Spleen (tissue), 11 donors: ENCODE measurements at regions not wholly inside any gene's neighbourhood (a gene's known extent, or its start where the extent isn't known, plus 50 kb on each side); places are given as distances from the start of the nearest gene placed in this dataset.
"Not testable (repeated sequence)": the region's sequence is repeated elsewhere in the genome, so short reads cannot be mapped to it uniquely, and the experiment has no call there.

Source experiments
- DNase-seq: peaks from one replicate; pipeline ENCODE4 v3.0.0-alpha.2; 2020
- H3K27ac ChIP-seq, 8 donors: fragments of 200-600 bp; sonication (generic) in 7 of 8; 1 replicate in 4 of 8; 2 replicates in 4 of 8; pipeline versions ENCODE4 v1.5.0 to v1.8.0; 2016 to 2021; ENCODE audit warnings: inconsistent platforms in 4 of 8, mild to moderate bottlenecking in 4 of 8, moderate library complexity in 1 of 8
- H3K27me3 ChIP-seq, 7 donors: fragments of 200-600 bp; sonication (generic) in 6 of 7; replicated peaks in 1 of 7; 1 replicate in 4 of 7; 2 replicates in 3 of 7; pipeline versions ENCODE4 v1.5.0 to v1.8.0; 2016 to 2021; ENCODE audit warnings: inconsistent platforms in 3 of 7, mild to moderate bottlenecking in 1 of 7
- H3K36me3 ChIP-seq, 6 donors: fragments of 200-600 bp; sonication (generic) in 5 of 6; 1 replicate in 4 of 6; 2 replicates in 2 of 6; pipeline versions ENCODE4 v1.5.0 to v1.8.0; 2016 to 2021; ENCODE audit warnings: inconsistent platforms in 2 of 6
- H3K4me1 ChIP-seq, 6 donors: fragments of 200-600 bp; sonication (generic) in 5 of 6; 1 replicate in 3 of 6; 2 replicates in 3 of 6; pipeline versions ENCODE4 v1.5.0 to v1.8.0; 2016 to 2021; ENCODE audit warnings: inconsistent platforms in 3 of 6
- H3K4me3 ChIP-seq, 8 donors: fragments of 200-600 bp; sonication (generic) in 7 of 8; 1 replicate in 4 of 8; 2 replicates in 4 of 8; pipeline versions ENCODE4 v1.5.0 to v1.8.0; 2016 to 2021; ENCODE audit warnings: inconsistent platforms in 4 of 8, mild to moderate bottlenecking in 4 of 8, moderate library complexity in 2 of 8
- H3K9me3 ChIP-seq, 8 donors: fragments of 200-600 bp; sonication (generic) in 7 of 8; 1 replicate in 4 of 8; 2 replicates in 4 of 8; pipeline versions ENCODE4 v1.5.0 to v1.8.0; 2016 to 2021; ENCODE audit warnings: inconsistent platforms in 4 of 8
- POLR2A ChIP-seq, 3 donors: fragments of 450-650 bp; IDR thresholded peaks; one replicate each; pipeline ENCODE4 v1.5.1; 2017; ENCODE audit warnings: antibody characterized with exemption in 3 of 3, mild to moderate bottlenecking in 1 of 3
- POLR2AphosphoS5 ChIP-seq, 3 donors: sonication (generic); formaldehyde crosslinking; IDR thresholded peaks; one replicate each; pipeline ENCODE4 v1.5.1; 2017; ENCODE audit warnings: antibody characterized with exemption in 3 of 3
- WGBS, 5 donors: extraction: QIAGEN DNeasy Blood & Tissue Kit in 3 of 5; methylation state at CpG; one replicate each; pipeline versions ENCODE4 v1.1.5 to v1.1.7; 2013 to 2018; 5-methylcytosine and 5-hydroxymethylcytosine counted together
- intact Hi-C: fragments of 100-400 bp; cut with DNase I; formaldehyde crosslinking; loops from one replicate; pipeline ENCODE4 v1.15.0; 2023; ENCODE audit warnings: low total_unique reads
- TF ChIP-seq, protein P1 (sequence below), 11 experiments: fragments of 200-600 bp in 7 of 11; fragments of 450-650 bp in 4 of 11; sonication (generic) in 4 of 11; IDR thresholded peaks in 8 of 11; conservative IDR thresholded peaks in 3 of 11; 1 replicate in 7 of 11; 2 replicates in 4 of 11; pipeline versions ENCODE4 v1.4.0 to v1.8.0; 2016 to 2021; ENCODE audit warnings: antibody characterized with exemption in 11 of 11, inconsistent platforms in 4 of 11, mild to moderate bottlenecking in 1 of 11
- donor health status: healthy with polysubstance abuse.
- donor health status: DM: no; HTN: no; CAD: no; lungs with moderate emphysema.
- donor health status: DM: no; HTN: no; CAD: no.
- donor health status: Bipolar disorder and iron deficiency.
- donor health status: healthy.
- donor health status: DM: no; HTN: no; CAD: no.
- donor health status: DM: yes; HTN: yes; CAD: no.

DNA sequence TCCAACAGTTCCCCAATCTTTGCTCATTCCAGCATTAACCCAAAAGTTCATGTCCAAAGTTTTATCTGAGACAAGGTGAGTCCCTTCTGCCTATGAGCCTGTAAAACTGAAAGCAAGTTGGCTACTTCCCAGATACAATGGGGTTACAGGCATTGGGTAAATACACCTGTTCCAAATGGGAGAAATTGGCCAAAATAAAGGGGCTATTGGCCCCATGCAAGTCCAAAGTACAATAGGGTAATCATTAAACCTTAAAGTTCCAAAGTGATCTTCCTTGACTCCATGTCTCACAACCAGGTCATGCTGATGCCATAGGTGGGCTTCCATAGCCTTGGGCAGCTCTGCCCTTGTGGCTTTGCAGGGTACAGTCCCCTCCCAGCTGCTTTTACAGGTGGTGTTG is 511.7 kb upstream of the KLHL4 start:
- H3K27ac ChIP-seq, result no peak overlapping the region
- intact Hi-C loops, result no loop called here
- no peak overlapping the region for H3K4me3 ChIP-seq
- no peaks in the 10 kb centered on the region for H3K36me3 ChIP-seq
- no peaks in the 10 kb centered on the region for H3K4me1 ChIP-seq
- no peak for TF ChIP-seq POLR2A (IDR thresholded peaks at IDR 0.05)
- TF ChIP-seq POLR2AphosphoS5 (IDR thresholded peaks at IDR 0.05), result no peak
- TF ChIP-seq, protein P1, sequence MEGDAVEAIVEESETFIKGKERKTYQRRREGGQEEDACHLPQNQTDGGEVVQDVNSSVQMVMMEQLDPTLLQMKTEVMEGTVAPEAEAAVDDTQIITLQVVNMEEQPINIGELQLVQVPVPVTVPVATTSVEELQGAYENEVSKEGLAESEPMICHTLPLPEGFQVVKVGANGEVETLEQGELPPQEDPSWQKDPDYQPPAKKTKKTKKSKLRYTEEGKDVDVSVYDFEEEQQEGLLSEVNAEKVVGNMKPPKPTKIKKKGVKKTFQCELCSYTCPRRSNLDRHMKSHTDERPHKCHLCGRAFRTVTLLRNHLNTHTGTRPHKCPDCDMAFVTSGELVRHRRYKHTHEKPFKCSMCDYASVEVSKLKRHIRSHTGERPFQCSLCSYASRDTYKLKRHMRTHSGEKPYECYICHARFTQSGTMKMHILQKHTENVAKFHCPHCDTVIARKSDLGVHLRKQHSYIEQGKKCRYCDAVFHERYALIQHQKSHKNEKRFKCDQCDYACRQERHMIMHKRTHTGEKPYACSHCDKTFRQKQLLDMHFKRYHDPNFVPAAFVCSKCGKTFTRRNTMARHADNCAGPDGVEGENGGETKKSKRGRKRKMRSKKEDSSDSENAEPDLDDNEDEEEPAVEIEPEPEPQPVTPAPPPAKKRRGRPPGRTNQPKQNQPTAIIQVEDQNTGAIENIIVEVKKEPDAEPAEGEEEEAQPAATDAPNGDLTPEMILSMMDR (IDR thresholded peaks at IDR 0.05 in 8 of 11, conservative IDR thresholded peaks at IDR 0.05 in 3 of 11), result no peak
- DNase-seq, result no peak
- H3K27me3 ChIP-seq, result no peaks in the 10 kb centered on the region
- peaks cover 0 to 20% (median 2%) of the 10 kb centered on the region in 8 donors for H3K9me3 ChIP-seq

- no peak for DNase-seq
- intact Hi-C loops, result no loop called here
- Histone ChIP-seq H3K36me3 (no peaks in the 10 kb centered on the region), H3K9me3 (peaks cover 0 to 20% (median 2%) of the 10 kb centered on the region in 8 donors), H3K27ac (no peak overlapping the region), H3K4me3 (no peak overlapping the region), H3K27me3 (no peaks in the 10 kb centered on the region), H3K4me1 (no peaks in the 10 kb centered on the region)
- TF ChIP-seq POLR2A (IDR thresholded peaks at IDR 0.05) (no peak), POLR2AphosphoS5 (IDR thresholded peaks at IDR 0.05) (no peak)
- TF ChIP-seq, protein P1 (IDR thresholded peaks at IDR 0.05 in 8 of 11, conservative IDR thresholded peaks at IDR 0.05 in 3 of 11), result no peak
Observed at GRCh38 chrX:87006561-87006960, 511.0 kb upstream of the KLHL4 start.

- no peak overlapping the region for H3K4me3 ChIP-seq
- TF ChIP-seq POLR2AphosphoS5 (IDR thresholded peaks at IDR 0.05) (no peak), POLR2A (IDR thresholded peaks at IDR 0.05) (no peak)
- TF ChIP-seq, protein P1 (IDR thresholded peaks at IDR 0.05 in 8 of 11, conservative IDR thresholded peaks at IDR 0.05 in 3 of 11), result no peak
- 83 to 93% (median 85%) methylated on average over 2 of the region's 2 CpGs; no CpG with 5 or more reads in 1 of the 5 donors for WGBS, 5 donors
Observed at GRCh38 chrX:87017210-87017609, 500.4 kb upstream of the KLHL4 start.

DNA sequence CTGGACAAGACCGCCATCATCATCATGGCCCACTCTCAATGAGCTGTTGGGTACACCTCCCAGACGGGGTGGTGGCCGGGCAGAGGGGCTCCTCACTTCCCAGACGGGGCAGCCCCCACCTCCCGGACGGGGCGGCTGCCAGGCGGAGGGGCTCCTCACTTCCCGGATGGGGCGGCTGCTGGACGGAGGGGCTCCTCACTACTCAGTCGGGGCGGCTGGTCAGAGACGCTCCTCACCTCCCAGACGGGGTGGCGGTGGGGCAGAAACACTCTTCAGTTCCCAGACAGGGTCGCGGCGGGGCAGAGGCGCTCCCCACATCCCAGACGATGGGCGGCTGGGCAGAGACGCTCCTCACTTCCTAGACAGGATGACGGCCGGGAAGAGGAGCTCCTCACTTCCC is 484.5 kb upstream of the KLHL4 start:
- H3K27me3 ChIP-seq, intact Hi-C loops, H3K4me3 ChIP-seq, H3K36me3 ChIP-seq, H3K4me1 ChIP-seq, H3K27ac ChIP-seq: not testable (repeated sequence)
- H3K9me3 ChIP-seq, result peaks cover 0 to 19% (median 0%) of the 10 kb centered on the region in 8 donors
- WGBS, 5 donors, result 92 to 95% (median 93%) methylated on average over 3 to 25 of the region's 25 CpGs
- peak; percentile 61 for DNase-seq

More at GRCh38 chrX:87017210-87017609, 500.4 kb upstream of the KLHL4 start:
- no peaks in the 10 kb centered on the region for H3K27me3 ChIP-seq
- H3K27ac ChIP-seq, result no peak overlapping the region
- H3K4me1 ChIP-seq, result no peaks in the 10 kb centered on the region
- intact Hi-C loops, result no loop called here
- peak; percentile 47 for DNase-seq
- no peaks in the 10 kb centered on the region for H3K36me3 ChIP-seq
- H3K9me3 ChIP-seq, result peaks cover 0 to 9% (median 0%) of the 10 kb centered on the region in 8 donors

DNA sequence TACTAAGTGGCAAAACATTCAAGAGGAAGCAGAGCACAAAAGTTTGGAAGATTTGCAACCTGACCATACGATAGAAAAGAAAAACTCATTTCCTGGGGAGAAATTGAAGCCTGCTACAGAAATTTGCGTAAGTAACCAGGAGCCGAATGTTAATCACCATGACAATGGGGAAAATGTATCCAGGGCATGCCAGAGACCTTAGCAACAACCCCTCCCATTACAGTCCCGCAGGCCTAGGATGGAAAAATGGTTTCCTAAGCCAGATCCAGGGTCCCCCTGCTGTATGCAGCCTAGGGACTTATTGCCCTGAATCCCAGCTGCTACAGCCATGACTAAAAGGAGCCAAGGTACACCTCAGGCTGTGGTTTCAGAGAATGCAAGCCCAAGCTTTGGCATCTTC is 472.2 kb upstream of the KLHL4 start:
- no peaks in the 10 kb centered on the region for H3K9me3 ChIP-seq
- 64 to 80% (median 75%) methylated on average over 4 of the region's 4 CpGs for WGBS, 5 donors
- intact Hi-C loops, result no loop called here

More for the DNA sequence above, 472.2 kb upstream of the KLHL4 start:
- Histone ChIP-seq H3K4me3 (no peak overlapping the region), H3K4me1 (no peaks in the 10 kb centered on the region), H3K36me3 (no peaks in the 10 kb centered on the region), H3K27me3 (no peaks in the 10 kb centered on the region), H3K27ac (no peak overlapping the region)
- no peak for DNase-seq
- TF ChIP-seq, protein P1 (IDR thresholded peaks at IDR 0.05 in 8 of 11, conservative IDR thresholded peaks at IDR 0.05 in 3 of 11), result no peak
- no peak for TF ChIP-seq POLR2AphosphoS5 (IDR thresholded peaks at IDR 0.05)
- no peak for TF ChIP-seq POLR2A (IDR thresholded peaks at IDR 0.05)
